Fibroblast of skin of left biceps (primary cell): ENCODE measurements at regions not wholly inside any gene's neighbourhood (a gene's known extent, or its start where the extent isn't known, plus 50 kb on each side); places are given as distances from the start of the nearest gene placed in this dataset.
A peak's percentile ranks its signal among the peaks of the same experiment; 100 is the strongest.

ENCODE experiments used
- DNase-seq, 2 experiments: peaks; one replicate each; pipeline ENCODE4 v3.0.0-alpha.2; 2013; ENCODE audit warnings: low read depth in 2 of 2

GRCh38 chr2:164439885-164440284 is 181.4 kb downstream of the GRB14 start:
- no peak for DNase-seq

- no peak for DNase-seq
These were observed 182.0 kb downstream of the GRB14 start for GRCh38 chr2:164439235-164439634.

GRCh38 chr2:164438490-164439205 is 182.6 kb downstream of the GRB14 start:
- DNase-seq = no peak

GRCh38 chr2:164436131-164436530 is 185.2 kb downstream of the GRB14 start:
- DNase-seq = no peak

GRCh38 chr2:164430166-164430783 is 191.0 kb downstream of the GRB14 start:
- peak; percentile 11 to 13 for DNase-seq

- DNase-seq = no peak
These were observed 191.9 kb downstream of the GRB14 start for GRCh38 chr2:164429354-164429753.

GRCh38 chr2:164427111-164427510 is 194.2 kb downstream of the GRB14 start:
- no peak for DNase-seq

GRCh38 chr2:164420787-164421186 is 200.5 kb downstream of the GRB14 start:
- DNase-seq = no peak

- DNase-seq = peak in 1 of 2 experiments; percentile 9
These were observed 208.5 kb downstream of the GRB14 start for GRCh38 chr2:164412831-164413230.

- no peak for DNase-seq
These were observed 231.9 kb downstream of the GRB14 start for GRCh38 chr2:164389411-164389810.

- DNase-seq = peak; percentile 36 to 38
These were observed 232.8 kb downstream of the GRB14 start for GRCh38 chr2:164388511-164388910.

- DNase-seq = peak in 1 of 2 experiments; percentile 7
These were observed 235.1 kb downstream of the GRB14 start for GRCh38 chr2:164386231-164386630.

- no peak for DNase-seq
These were observed 236.8 kb downstream of the GRB14 start for GRCh38 chr2:164384434-164384833.

- no peak for DNase-seq
These were observed 249.4 kb downstream of the GRB14 start for GRCh38 chr2:164371916-164372315.

GRCh38 chr2:164369366-164369765 is 251.9 kb downstream of the GRB14 start:
- no peak for DNase-seq

GRCh38 chr2:164368896-164369295 is 252.4 kb downstream of the GRB14 start:
- no peak for DNase-seq

GRCh38 chr2:164363646-164364045 is 257.6 kb downstream of the GRB14 start:
- DNase-seq = no peak

- no peak for DNase-seq
These were observed 269.7 kb downstream of the GRB14 start for GRCh38 chr2:164351536-164351935.

- DNase-seq = no peak
These were observed 285.3 kb downstream of the GRB14 start for GRCh38 chr2:164335947-164336346.

GRCh38 chr2:164335128-164335527 is 286.2 kb downstream of the GRB14 start:
- DNase-seq = no peak

- no peak for DNase-seq
These were observed 293.0 kb downstream of the GRB14 start for GRCh38 chr2:164328310-164328709.

GRCh38 chr2:164323978-164324377 is 297.3 kb downstream of the GRB14 start:
- no peak for DNase-seq

- DNase-seq = no peak
These were observed 307.1 kb downstream of the GRB14 start for GRCh38 chr2:164314148-164314547.

GRCh38 chr2:164306872-164307271 is 314.4 kb downstream of the GRB14 start:
- no peak for DNase-seq
